NB4 (cell line): ENCODE measurements at regions not wholly inside any gene's neighbourhood (a gene's known extent, or its start where the extent isn't known, plus 50 kb on each side); places are given as distances from the start of the nearest gene placed in this dataset.

Source experiments
- POLR2A ChIP-seq: IDR thresholded peaks from 2 replicates; pipeline ENCODE4 v1.6.1; 2011; ENCODE audit warnings: mild to moderate bottlenecking; ENCODE audit not compliant: insufficient read length; ENCODE audit errors: extremely low read depth
- TF ChIP-seq, protein P1 (sequence below): IDR thresholded peaks from one replicate; pipeline ENCODE4 v1.5.1; 2012; ENCODE audit warnings: low read depth, low read length
- TF ChIP-seq, protein P2 (sequence below): IDR thresholded peaks from 2 replicates; pipeline ENCODE4 v1.6.1; 2011; ENCODE audit warnings: low read depth, low read length

DNA sequence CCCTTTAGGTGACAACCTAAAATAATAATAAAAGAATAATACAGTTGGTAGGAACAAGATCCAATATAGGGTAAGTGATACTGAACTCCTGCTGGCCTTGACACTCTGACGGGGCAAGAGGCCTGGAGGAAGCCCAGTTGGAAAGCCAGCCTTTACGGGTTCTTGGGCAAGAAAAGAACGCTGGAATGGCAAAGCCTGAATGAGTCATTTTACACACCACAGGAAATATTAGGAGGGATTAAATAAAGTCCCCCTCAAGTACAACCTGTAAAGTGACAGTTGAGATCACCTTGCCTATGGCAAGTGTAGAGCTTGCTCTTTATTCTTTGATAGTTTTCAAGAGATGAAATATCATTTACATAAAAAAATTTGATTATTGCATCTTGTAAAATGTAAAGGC lies 244.5 kb upstream of the TLL1 start:
- TF ChIP-seq, protein P1, sequence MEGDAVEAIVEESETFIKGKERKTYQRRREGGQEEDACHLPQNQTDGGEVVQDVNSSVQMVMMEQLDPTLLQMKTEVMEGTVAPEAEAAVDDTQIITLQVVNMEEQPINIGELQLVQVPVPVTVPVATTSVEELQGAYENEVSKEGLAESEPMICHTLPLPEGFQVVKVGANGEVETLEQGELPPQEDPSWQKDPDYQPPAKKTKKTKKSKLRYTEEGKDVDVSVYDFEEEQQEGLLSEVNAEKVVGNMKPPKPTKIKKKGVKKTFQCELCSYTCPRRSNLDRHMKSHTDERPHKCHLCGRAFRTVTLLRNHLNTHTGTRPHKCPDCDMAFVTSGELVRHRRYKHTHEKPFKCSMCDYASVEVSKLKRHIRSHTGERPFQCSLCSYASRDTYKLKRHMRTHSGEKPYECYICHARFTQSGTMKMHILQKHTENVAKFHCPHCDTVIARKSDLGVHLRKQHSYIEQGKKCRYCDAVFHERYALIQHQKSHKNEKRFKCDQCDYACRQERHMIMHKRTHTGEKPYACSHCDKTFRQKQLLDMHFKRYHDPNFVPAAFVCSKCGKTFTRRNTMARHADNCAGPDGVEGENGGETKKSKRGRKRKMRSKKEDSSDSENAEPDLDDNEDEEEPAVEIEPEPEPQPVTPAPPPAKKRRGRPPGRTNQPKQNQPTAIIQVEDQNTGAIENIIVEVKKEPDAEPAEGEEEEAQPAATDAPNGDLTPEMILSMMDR = no peak
- no peak for TF ChIP-seq POLR2A
- TF ChIP-seq, protein P2, sequence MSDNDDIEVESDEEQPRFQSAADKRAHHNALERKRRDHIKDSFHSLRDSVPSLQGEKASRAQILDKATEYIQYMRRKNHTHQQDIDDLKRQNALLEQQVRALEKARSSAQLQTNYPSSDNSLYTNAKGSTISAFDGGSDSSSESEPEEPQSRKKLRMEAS = no peak
